ENCODE measurements at regions not wholly inside any gene's neighbourhood (a gene's known extent, or its start where the extent isn't known, plus 50 kb on each side); places are given as distances from the start of the nearest gene placed in this dataset.

- TF ChIP-seq CTCF (conservative IDR thresholded peaks at IDR 0.05; ENCODE audit: low read length) (no peak), EZH2phosphoT487 (IDR thresholded peaks at IDR 0.05; ENCODE audit: borderline replicate concordance, low read depth, low read length) (no peak)
Measured at GRCh38 chrX:51281758-51282318, 50.8 kb upstream of the NUDT10 start.
